ENCODE measurements at regions not wholly inside any gene's neighbourhood (a gene's known extent, or its start where the extent isn't known, plus 50 kb on each side); places are given as distances from the start of the nearest gene placed in this dataset.
"Not testable (repeated sequence)": the region's sequence is repeated elsewhere in the genome, so short reads cannot be mapped to it uniquely, and the experiment has no call there.

- in situ Hi-C loops (cut with HindIII; ENCODE audit: low pct_unique_long_range_greater_than_20kb, low sequenced_read_pairs); DNase-seq (ENCODE audit: low read depth, low spot score): not testable (repeated sequence)
Measured at GRCh38 chr13:21306300-21307073, 130.0 kb downstream of the MRPL57 start.

- DNase-seq (ENCODE audit: low read depth, low spot score); in situ Hi-C loops (cut with HindIII; ENCODE audit: low pct_unique_long_range_greater_than_20kb, low sequenced_read_pairs): not testable (repeated sequence)
Measured at GRCh38 chr13:21307158-21307557, 130.7 kb downstream of the MRPL57 start.

GRCh38 chr13:21308906-21309305 lies 132.4 kb downstream of the MRPL57 start:
- in situ Hi-C loops (cut with HindIII; ENCODE audit: low pct_unique_long_range_greater_than_20kb, low sequenced_read_pairs) = no loop called here
- no peak for DNase-seq (ENCODE audit: low read depth, low spot score)

GRCh38 chr13:21309542-21310172 lies 133.2 kb downstream of the MRPL57 start:
- no peak for DNase-seq (ENCODE audit: low read depth, low spot score)
- in situ Hi-C loops (cut with HindIII; ENCODE audit: low pct_unique_long_range_greater_than_20kb, low sequenced_read_pairs) = no loop called here

- in situ Hi-C loops (cut with HindIII; ENCODE audit: low pct_unique_long_range_greater_than_20kb, low sequenced_read_pairs) = no loop called here
- DNase-seq (ENCODE audit: low read depth, low spot score) = peak; percentile 13
Measured at GRCh38 chr13:21310220-21310619, 133.8 kb downstream of the MRPL57 start.

- DNase-seq (ENCODE audit: low read depth, low spot score) = peak; percentile 59
- in situ Hi-C loops (cut with HindIII; ENCODE audit: low pct_unique_long_range_greater_than_20kb, low sequenced_read_pairs) = not testable (repeated sequence)
Measured at GRCh38 chr13:21314976-21315375, 138.5 kb downstream of the MRPL57 start.

- no peak for DNase-seq (ENCODE audit: low read depth, low spot score)
- in situ Hi-C loops (cut with HindIII; ENCODE audit: low pct_unique_long_range_greater_than_20kb, low sequenced_read_pairs) = no loop called here
Measured at GRCh38 chr13:21316376-21316775, 139.9 kb downstream of the MRPL57 start.

GRCh38 chr13:21318891-21319532 lies 140.1 kb downstream of the ZDHHC20 start:
- in situ Hi-C loops (cut with HindIII; ENCODE audit: low pct_unique_long_range_greater_than_20kb, low sequenced_read_pairs) = no loop called here
- no peak for DNase-seq (ENCODE audit: low read depth, low spot score)

GRCh38 chr13:21319869-21320641 lies 139.0 kb downstream of the ZDHHC20 start:
- no peak for DNase-seq (ENCODE audit: low read depth, low spot score)
- in situ Hi-C loops (cut with HindIII; ENCODE audit: low pct_unique_long_range_greater_than_20kb, low sequenced_read_pairs) = no loop called here

GRCh38 chr13:21320642-21321034 lies 138.5 kb downstream of the ZDHHC20 start:
- in situ Hi-C loops (cut with HindIII; ENCODE audit: low pct_unique_long_range_greater_than_20kb, low sequenced_read_pairs) = no loop called here
- DNase-seq (ENCODE audit: low read depth, low spot score) = no peak

- in situ Hi-C loops (cut with HindIII; ENCODE audit: low pct_unique_long_range_greater_than_20kb, low sequenced_read_pairs) = no loop called here
- DNase-seq (ENCODE audit: low read depth, low spot score) = no peak
Measured at GRCh38 chr13:21321269-21321668, 137.8 kb downstream of the ZDHHC20 start.

- DNase-seq (ENCODE audit: low read depth, low spot score) = no peak
- in situ Hi-C loops (cut with HindIII; ENCODE audit: low pct_unique_long_range_greater_than_20kb, low sequenced_read_pairs) = no loop called here
Measured at GRCh38 chr13:21322327-21322965, 136.7 kb downstream of the ZDHHC20 start.

Small RNA genes lying in the stretch of these regions (small RNA-seq; reads per million reads assigned to genes)
- 0 reads per million in 2 experiments for gene AL158032.2

All from SK-MEL-5 (cell line).